OCI-LY3 (cell line): ENCODE measurements at regions not wholly inside any gene's neighbourhood (a gene's known extent, or its start where the extent isn't known, plus 50 kb on each side); places are given as distances from the start of the nearest gene placed in this dataset.
"Not testable (repeated sequence)": the region's sequence is repeated elsewhere in the genome, so short reads cannot be mapped to it uniquely, and the experiment has no call there.

ENCODE experiments used
- H2AFZ ChIP-seq: fragments of 200-600, 300-600 bp; shearing (Covaris generic); 2 replicates; pipeline ENCODE4 v1.6.0; 2014; ENCODE audit warnings: antibody characterized with exemption, low read depth, low read length
- H3K27ac ChIP-seq: fragments of 200-600, 300-600 bp; sonication (generic); 2 replicates; pipeline ENCODE4 v1.5.1; 2014; ENCODE audit warnings: mild to moderate bottlenecking, low read length, moderate library complexity, mixed read lengths
- H3K27me3 ChIP-seq: fragments of 200-600, 300-600 bp; sonication (generic); 2 replicates; pipeline ENCODE4 v1.6.1; 2014; ENCODE audit warnings: low read depth, low read length, mixed read lengths
- H3K36me3 ChIP-seq: fragments of 200-600, 300-600 bp; sonication (generic); replicated peaks from 2 replicates; pipeline ENCODE3; 2014; ENCODE audit warnings: low read depth, low read length, mixed read lengths
- H3K4me1 ChIP-seq: fragments of 300-600, 200-600 bp; sonication (generic); 2 replicates; pipeline ENCODE4 v1.6.1; 2014; ENCODE audit warnings: low read length, mixed read lengths
- H3K4me2 ChIP-seq: fragments of 200-600, 300-600 bp; sonication (generic); 2 replicates; pipeline ENCODE4 v1.6.1; 2014; ENCODE audit warnings: low read length, mixed read lengths
- H3K4me3 ChIP-seq: fragments of 300-600, 200-600 bp; sonication (generic); 2 replicates; pipeline ENCODE4 v1.5.1; 2014; ENCODE audit warnings: antibody characterized with exemption, mild to moderate bottlenecking, low read length, moderate library complexity
- H3K79me2 ChIP-seq: fragments of 300-600, 200-600 bp; shearing (Covaris generic); 2 replicates; pipeline ENCODE4 v1.6.1; 2014; ENCODE audit warnings: mild to moderate bottlenecking, low read length, mixed read lengths
- H3K9ac ChIP-seq: fragments of 300-600, 200-600 bp; shearing (Covaris generic); 2 replicates; pipeline ENCODE4 v1.6.0; 2014; ENCODE audit warnings: mild to moderate bottlenecking, low read length, moderate library complexity
- H3K9me3 ChIP-seq: fragments of 200-600, 300-600 bp; shearing (Covaris generic); 2 replicates; pipeline ENCODE4 v1.6.1; 2014; ENCODE audit warnings: low read length, mixed read lengths; ENCODE audit not compliant: insufficient read depth
- H4K20me1 ChIP-seq: fragments of 200-600, 300-600 bp; sonication (generic); 2 replicates; pipeline ENCODE4 v1.6.1; 2016; ENCODE audit warnings: low read length, mixed read lengths; ENCODE audit not compliant: insufficient read depth
- CTCF ChIP-seq: fragments of 200-600, 300-600 bp; sonication (generic); IDR thresholded peaks from 2 replicates; pipeline ENCODE4 v1.5.1; 2014; ENCODE audit warnings: antibody characterized with exemption, low read length, low read depth
- EZH2phosphoT487 ChIP-seq: fragments of 200-600 bp; shearing (Covaris generic); IDR thresholded peaks from 2 replicates; pipeline ENCODE4 v1.6.1; 2018; ENCODE audit warnings: antibody characterized with exemption, mixed run types, low read depth

- no peak overlapping the region for H3K9ac ChIP-seq
- H3K4me1 ChIP-seq = no peaks in the 10 kb centered on the region
- no peaks in the 10 kb centered on the region for H4K20me1 ChIP-seq
- H3K27ac ChIP-seq = no peak overlapping the region
- no peaks in the 10 kb centered on the region for H3K79me2 ChIP-seq
- no peak for TF ChIP-seq EZH2phosphoT487
- no peak for TF ChIP-seq CTCF
- no peaks in the 10 kb centered on the region for H3K9me3 ChIP-seq
- no peak overlapping the region for H3K4me2 ChIP-seq
- no peak overlapping the region for H3K4me3 ChIP-seq
- no peaks in the 10 kb centered on the region for H3K36me3 ChIP-seq
- no peak overlapping the region for H2AFZ ChIP-seq
- no peaks in the 10 kb centered on the region for H3K27me3 ChIP-seq
Measured at GRCh38 chr4:3605491-3605890, 73.3 kb upstream of the LRPAP1 start.

- not testable (repeated sequence) for H4K20me1 ChIP-seq, H3K27ac ChIP-seq, H3K79me2 ChIP-seq, H3K9ac ChIP-seq, H3K27me3 ChIP-seq, H3K4me2 ChIP-seq, H3K36me3 ChIP-seq, H3K4me3 ChIP-seq, H3K4me1 ChIP-seq, H3K9me3 ChIP-seq, H2AFZ ChIP-seq
Measured at GRCh38 chr4:3602886-3603645, 70.8 kb upstream of the LRPAP1 start.

GRCh38 chr4:3601992-3602391 is 69.8 kb upstream of the LRPAP1 start:
- Histone ChIP-seq H3K79me2 (no peaks in the 10 kb centered on the region), H3K27ac (no peak overlapping the region), H3K4me3 (no peak overlapping the region), H3K4me1 (no peaks in the 10 kb centered on the region), H3K27me3 (no peaks in the 10 kb centered on the region), H3K4me2 (no peak overlapping the region), H3K9me3 (no peaks in the 10 kb centered on the region), H4K20me1 (no peaks in the 10 kb centered on the region), H3K36me3 (no peaks in the 10 kb centered on the region), H3K9ac (no peak overlapping the region), H2AFZ (no peak overlapping the region)
- no peak for TF ChIP-seq EZH2phosphoT487
- TF ChIP-seq CTCF = no peak

- not testable (repeated sequence) for H3K9me3 ChIP-seq, H3K4me3 ChIP-seq, H4K20me1 ChIP-seq, H3K4me1 ChIP-seq, H3K79me2 ChIP-seq, H2AFZ ChIP-seq, H3K36me3 ChIP-seq, H3K9ac ChIP-seq, H3K27me3 ChIP-seq, H3K4me2 ChIP-seq, H3K27ac ChIP-seq
Measured at GRCh38 chr4:3601108-3601690, 69.0 kb upstream of the LRPAP1 start.

- H3K79me2 ChIP-seq = no peaks in the 10 kb centered on the region
- no peak overlapping the region for H3K27ac ChIP-seq
- no peaks in the 10 kb centered on the region for H3K4me1 ChIP-seq
- H2AFZ ChIP-seq = no peak overlapping the region
- no peaks in the 10 kb centered on the region for H3K36me3 ChIP-seq
- no peaks in the 10 kb centered on the region for H3K9me3 ChIP-seq
- no peaks in the 10 kb centered on the region for H3K27me3 ChIP-seq
- no peak for TF ChIP-seq CTCF
- no peak for TF ChIP-seq EZH2phosphoT487
- H3K4me2 ChIP-seq = no peak overlapping the region
- H3K9ac ChIP-seq = no peak overlapping the region
- no peak overlapping the region for H3K4me3 ChIP-seq
- no peaks in the 10 kb centered on the region for H4K20me1 ChIP-seq
Measured at GRCh38 chr4:3599951-3600350, 67.7 kb upstream of the LRPAP1 start.
